ENCODE measurements at regions not wholly inside any gene's neighbourhood (a gene's known extent, or its start where the extent isn't known, plus 50 kb on each side); places are given as distances from the start of the nearest gene placed in this dataset.
A peak's percentile ranks its signal among the peaks of the same experiment; 100 is the strongest.

DNA sequence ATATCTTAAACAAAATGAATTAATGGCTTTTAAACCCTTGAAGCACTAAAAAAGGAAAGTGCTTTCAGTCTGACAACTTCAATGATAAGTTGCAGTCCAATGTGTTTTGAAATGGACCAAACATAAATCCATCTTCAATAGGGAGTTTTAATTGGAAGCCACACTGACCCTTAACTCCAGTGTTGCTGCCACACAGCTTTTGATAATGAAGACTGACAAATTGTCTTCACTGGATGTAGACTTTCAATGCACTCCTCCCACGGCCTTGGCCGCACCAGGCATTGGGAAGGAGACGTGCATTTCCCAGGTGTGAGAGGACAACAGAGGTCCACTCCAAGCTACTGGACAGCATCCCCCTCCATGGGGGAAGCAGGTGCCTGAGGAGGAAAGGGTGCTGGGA is 159.0 kb upstream of the NRP1 start:
- no peak overlapping the region for H3K4me3 ChIP-seq
- H3K4me1 ChIP-seq: peaks cover 6 to 58% (median 11%) of the 10 kb centered on the region in 3 donors
- 47% methylated on average over 3 of the region's 3 CpGs; no CpG with 5 or more reads in 1 of the 2 donors for WGBS, 2 donors (ENCODE audit: low coverage in 1 of 2)
- TF ChIP-seq EP300 (IDR thresholded peaks at IDR 0.05) (no peak), POLR2AphosphoS5 (IDR thresholded peaks at IDR 0.05) (no peak), POLR2A (IDR thresholded peaks at IDR 0.05) (no peak)
- TF ChIP-seq, protein P1, sequence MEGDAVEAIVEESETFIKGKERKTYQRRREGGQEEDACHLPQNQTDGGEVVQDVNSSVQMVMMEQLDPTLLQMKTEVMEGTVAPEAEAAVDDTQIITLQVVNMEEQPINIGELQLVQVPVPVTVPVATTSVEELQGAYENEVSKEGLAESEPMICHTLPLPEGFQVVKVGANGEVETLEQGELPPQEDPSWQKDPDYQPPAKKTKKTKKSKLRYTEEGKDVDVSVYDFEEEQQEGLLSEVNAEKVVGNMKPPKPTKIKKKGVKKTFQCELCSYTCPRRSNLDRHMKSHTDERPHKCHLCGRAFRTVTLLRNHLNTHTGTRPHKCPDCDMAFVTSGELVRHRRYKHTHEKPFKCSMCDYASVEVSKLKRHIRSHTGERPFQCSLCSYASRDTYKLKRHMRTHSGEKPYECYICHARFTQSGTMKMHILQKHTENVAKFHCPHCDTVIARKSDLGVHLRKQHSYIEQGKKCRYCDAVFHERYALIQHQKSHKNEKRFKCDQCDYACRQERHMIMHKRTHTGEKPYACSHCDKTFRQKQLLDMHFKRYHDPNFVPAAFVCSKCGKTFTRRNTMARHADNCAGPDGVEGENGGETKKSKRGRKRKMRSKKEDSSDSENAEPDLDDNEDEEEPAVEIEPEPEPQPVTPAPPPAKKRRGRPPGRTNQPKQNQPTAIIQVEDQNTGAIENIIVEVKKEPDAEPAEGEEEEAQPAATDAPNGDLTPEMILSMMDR (IDR thresholded peaks at IDR 0.05): no peak
- peak overlapping the region; percentile 39 to 66 (median 62) for H3K27ac ChIP-seq
- no peaks in the 10 kb centered on the region for H3K9me3 ChIP-seq
- no peaks in the 10 kb centered on the region for H3K27me3 ChIP-seq
- no peak for ATAC-seq
- no peaks in the 10 kb centered on the region for H3K36me3 ChIP-seq

DNA sequence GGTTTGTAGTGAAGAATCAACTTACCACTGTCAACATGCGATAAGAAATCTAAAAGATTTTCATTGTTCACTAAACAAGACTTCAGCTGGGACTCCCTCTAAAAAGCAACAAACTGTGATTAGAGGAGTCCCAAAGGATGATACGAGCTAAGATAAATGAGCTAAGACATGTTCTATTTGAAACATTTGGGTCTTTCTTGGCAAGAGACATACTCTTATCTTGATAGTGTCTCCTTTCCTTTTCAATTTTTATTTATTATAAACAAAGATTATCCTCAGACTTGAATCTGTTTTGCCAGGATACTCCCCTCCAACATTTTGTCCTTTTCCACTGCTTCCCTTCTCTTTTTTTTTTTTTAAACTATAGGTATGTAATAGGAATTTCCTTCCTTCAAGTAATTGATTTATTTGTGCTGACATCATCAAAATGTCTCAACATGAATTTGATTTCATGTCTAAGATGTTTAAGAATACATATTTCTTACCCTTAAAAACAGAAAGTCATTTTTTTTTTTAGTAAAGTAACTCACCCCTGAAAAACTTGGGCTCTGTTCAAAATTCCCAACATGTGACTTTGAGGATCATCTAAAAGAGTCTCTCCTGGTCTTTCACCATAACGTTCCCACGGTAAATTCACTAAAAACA is 158.4 kb upstream of the NRP1 start:
- no peak overlapping the region for H3K4me3 ChIP-seq
- peaks cover 6 to 58% (median 11%) of the 10 kb centered on the region in 3 donors for H3K4me1 ChIP-seq
- H3K36me3 ChIP-seq: no peaks in the 10 kb centered on the region
- no peaks in the 10 kb centered on the region for H3K9me3 ChIP-seq
- H3K27ac ChIP-seq: peak overlapping the region in 3 of 4 donors; percentile 6 to 66 (median 65)
- no peak for ATAC-seq
- WGBS, 2 donors (ENCODE audit: low coverage in 1 of 2): 27 to 35% methylated on average over 4 of the region's 4 CpGs
- no peak for TF ChIP-seq EP300 (IDR thresholded peaks at IDR 0.05)
- TF ChIP-seq, protein P1 (IDR thresholded peaks at IDR 0.05): no peak
- no peak for TF ChIP-seq POLR2A (IDR thresholded peaks at IDR 0.05)
- TF ChIP-seq POLR2AphosphoS5 (IDR thresholded peaks at IDR 0.05): no peak
- no peaks in the 10 kb centered on the region for H3K27me3 ChIP-seq

DNA sequence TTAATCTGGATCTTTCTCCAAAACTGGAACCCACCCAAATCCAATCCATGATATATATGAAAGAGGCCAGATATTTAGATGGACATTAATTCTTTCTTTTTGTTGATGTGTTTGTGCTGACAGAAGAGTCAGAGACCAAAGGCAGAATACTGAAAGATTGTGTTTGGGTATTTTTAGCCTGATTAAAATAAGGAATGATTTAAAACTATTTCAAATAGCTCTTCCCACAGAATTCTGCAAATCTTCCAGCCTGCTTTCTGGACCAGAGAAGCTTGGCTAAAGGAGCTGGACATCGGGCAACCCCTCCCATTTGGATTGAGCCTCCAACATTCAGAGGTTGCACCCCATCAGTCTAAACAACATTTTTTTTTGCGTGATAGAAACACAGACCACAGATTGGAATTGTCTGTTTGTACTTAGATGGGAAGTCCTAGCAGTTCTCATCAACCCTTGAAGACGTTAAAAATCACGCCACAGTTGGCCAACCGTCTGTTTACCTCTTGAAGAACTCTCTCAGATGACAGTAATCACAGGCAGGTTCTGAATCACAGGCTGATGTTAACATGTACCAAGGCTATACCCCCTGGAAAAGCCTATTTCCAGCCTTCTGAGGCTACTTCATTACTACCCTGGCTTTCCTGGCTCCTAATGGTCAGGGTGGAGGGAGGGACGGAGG is 155.2 kb upstream of the NRP1 start:
- ATAC-seq: peak; percentile 46
- Histone ChIP-seq H3K4me1 (peaks cover 8 to 76% (median 11%) of the 10 kb centered on the region in 3 donors), H3K4me3 (no peak overlapping the region), H3K9me3 (no peaks in the 10 kb centered on the region), H3K27me3 (no peaks in the 10 kb centered on the region), H3K27ac (peak overlapping the region; percentile 8 to 69 (median 58)), H3K36me3 (no peaks in the 10 kb centered on the region)
- 34 to 50% methylated on average over 5 to 6 of the region's 6 CpGs for WGBS, 2 donors (ENCODE audit: low coverage in 1 of 2)
- TF ChIP-seq POLR2AphosphoS5 (IDR thresholded peaks at IDR 0.05): peak; percentile 70
- TF ChIP-seq EP300 (IDR thresholded peaks at IDR 0.05): no peak

DNA sequence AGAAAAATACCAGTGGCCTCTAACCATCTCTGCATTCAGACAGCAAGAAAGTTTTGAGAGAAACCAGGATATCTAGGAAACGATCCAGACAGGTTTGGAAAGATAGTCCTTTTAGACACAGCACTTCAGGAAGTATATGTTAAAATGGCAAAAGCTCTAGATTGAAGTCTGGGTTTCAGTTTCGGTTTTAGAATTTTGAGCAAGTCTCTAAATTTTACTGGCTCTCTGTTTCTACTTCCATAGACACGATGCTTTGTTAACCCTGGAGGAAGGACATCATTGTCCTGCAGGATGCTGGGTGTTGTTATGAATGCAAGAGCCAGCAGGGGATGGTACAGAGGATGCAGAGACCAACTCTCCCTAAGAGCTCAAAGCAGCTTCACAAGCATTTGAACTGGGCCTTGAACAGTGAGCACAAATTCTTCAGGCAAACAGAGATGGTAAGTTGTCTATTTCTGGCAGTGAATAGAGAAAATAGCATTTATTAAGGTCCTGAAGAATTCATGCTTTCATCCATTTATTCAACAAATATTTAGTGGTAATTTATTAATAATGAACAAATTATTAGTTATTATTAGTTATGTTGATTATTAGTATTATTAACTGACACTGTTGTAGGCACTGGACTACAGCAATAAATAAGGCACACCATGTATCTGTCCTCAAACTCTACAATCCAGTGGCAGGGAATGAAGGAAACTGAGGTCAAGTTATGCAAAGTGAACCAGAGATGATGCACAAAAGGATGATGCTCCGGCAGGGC is 152.7 kb upstream of the NRP1 start:
- WGBS, 2 donors (ENCODE audit: low coverage in 1 of 2): 32 to 48% methylated on average over 3 to 4 of the region's 4 CpGs
- no peaks in the 10 kb centered on the region for H3K9me3 ChIP-seq
- H3K27ac ChIP-seq: peak overlapping the region; percentile 12 to 55 (median 31)
- ATAC-seq: no peak
- no peaks in the 10 kb centered on the region for H3K27me3 ChIP-seq
- H3K36me3 ChIP-seq: no peaks in the 10 kb centered on the region
- TF ChIP-seq POLR2AphosphoS5 (IDR thresholded peaks at IDR 0.05) (no peak), EP300 (IDR thresholded peaks at IDR 0.05) (no peak)
- TF ChIP-seq, protein P1 (IDR thresholded peaks at IDR 0.05): no peak
- H3K4me3 ChIP-seq: peak overlapping the region; percentile 14 to 15
- peaks cover 0 to 65% (median 3%) of the 10 kb centered on the region in 3 donors for H3K4me1 ChIP-seq

DNA sequence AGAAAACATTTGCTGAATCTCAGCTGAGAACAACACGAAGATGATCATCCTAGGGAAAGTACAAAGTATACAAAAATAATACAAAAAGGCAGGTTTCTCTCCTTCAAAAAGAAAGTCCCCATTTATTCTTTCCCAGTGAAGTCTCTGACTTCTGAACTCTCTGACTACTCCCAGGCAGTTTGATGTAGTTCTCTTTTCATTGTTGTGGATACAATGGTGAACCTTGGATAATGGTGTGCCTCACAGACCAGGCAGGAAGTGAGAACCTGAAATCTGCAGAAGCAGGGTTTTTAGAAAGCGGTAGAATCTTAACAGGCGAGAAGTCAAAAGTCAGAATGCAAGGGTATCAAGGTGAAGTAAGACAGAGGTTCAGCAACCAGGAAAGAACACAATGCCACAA is 150.8 kb upstream of the NRP1 start:
- H3K4me3 ChIP-seq: no peak overlapping the region
- TF ChIP-seq EP300 (IDR thresholded peaks at IDR 0.05) (no peak), POLR2A (IDR thresholded peaks at IDR 0.05) (no peak), POLR2AphosphoS5 (IDR thresholded peaks at IDR 0.05) (no peak)
- TF ChIP-seq, protein P1 (IDR thresholded peaks at IDR 0.05): no peak
- H3K36me3 ChIP-seq: no peaks in the 10 kb centered on the region
- no peaks in the 10 kb centered on the region for H3K27me3 ChIP-seq
- no peak overlapping the region for H3K27ac ChIP-seq
- peaks cover 0 to 51% (median 3%) of the 10 kb centered on the region in 3 donors for H3K4me1 ChIP-seq
- no peaks in the 10 kb centered on the region for H3K9me3 ChIP-seq
- 67 to 93% methylated on average over 2 to 3 of the region's 3 CpGs for WGBS, 2 donors (ENCODE audit: low coverage in 1 of 2)
- ATAC-seq: no peak
